Neural progenitor cell (in vitro differentiated cells): ENCODE measurements at regions not wholly inside any gene's neighbourhood (a gene's known extent, or its start where the extent isn't known, plus 50 kb on each side); places are given as distances from the start of the nearest gene placed in this dataset.
"Not testable (repeated sequence)": the region's sequence is repeated elsewhere in the genome, so short reads cannot be mapped to it uniquely, and the experiment has no call there.

ENCODE experiments used
- CTCF ChIP-seq: fragments of 200-600 bp; sonication (generic); IDR thresholded peaks from 2 replicates; pipeline ENCODE4 v1.5.1; 2017; ENCODE audit warnings: antibody characterized with exemption, mild to moderate bottlenecking
- EZH2 ChIP-seq: fragments of 200-600 bp; sonication (generic); IDR thresholded peaks from 2 replicates; pipeline ENCODE4 v1.6.1; 2017; ENCODE audit warnings: antibody characterized with exemption, mild to moderate bottlenecking, moderate library complexity
- EZH2phosphoT487 ChIP-seq: fragments of 200-600 bp; sonication (generic); IDR thresholded peaks from 2 replicates; pipeline ENCODE4 v1.6.1; 2017; ENCODE audit warnings: antibody characterized with exemption

GRCh38 chr22:16899358-16899757 is 74.1 kb upstream of the XKR3 start:
- not testable (repeated sequence) for TF ChIP-seq CTCF, EZH2, EZH2phosphoT487
